ENCODE measurements at regions not wholly inside any gene's neighbourhood (a gene's known extent, or its start where the extent isn't known, plus 50 kb on each side); places are given as distances from the start of the nearest gene placed in this dataset.

DNA sequence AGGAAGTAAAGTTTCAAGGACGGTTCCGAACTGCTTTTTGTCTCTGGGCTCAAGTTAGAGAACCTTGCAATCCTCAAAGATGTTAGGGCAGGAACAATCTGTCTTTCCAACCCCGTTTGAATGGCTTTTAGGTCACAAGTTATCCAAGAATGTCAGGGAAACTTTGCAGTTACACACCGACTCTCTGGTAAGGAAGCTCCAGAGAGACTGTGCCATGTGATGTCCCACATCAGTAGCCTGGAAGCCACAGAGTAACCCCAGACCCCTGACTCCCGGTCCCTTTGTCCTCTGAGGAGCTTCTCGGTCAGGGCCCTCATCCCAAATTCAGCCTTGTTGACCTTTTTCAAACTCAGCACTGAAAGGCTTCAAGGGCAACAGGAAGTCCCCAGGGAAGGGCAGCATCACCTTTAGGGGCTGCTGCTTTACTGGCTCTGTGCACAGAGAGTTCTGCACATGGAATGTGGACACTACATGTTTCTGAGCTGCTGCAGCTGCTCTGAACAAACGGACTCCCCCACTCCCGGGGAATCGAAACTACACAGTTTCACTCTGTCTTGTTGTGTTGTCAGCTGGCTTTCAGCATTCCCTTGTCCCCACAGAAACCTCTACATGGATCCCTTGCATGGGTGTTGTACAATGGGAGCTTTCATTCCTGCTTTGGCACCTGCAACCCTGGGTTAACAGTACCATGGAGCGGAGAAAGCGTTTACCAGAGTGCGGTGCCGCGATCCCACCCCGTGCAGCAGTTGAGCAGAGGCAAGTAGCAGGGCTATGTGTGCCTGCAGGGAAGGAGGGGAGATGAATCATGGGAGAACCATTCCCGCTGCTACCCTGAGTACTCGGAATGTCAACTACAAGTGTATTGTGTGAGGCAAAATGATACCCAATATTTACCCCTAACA lies 408.2 kb upstream of the THBS1 start (continued):
- TF ChIP-seq, protein P1, sequence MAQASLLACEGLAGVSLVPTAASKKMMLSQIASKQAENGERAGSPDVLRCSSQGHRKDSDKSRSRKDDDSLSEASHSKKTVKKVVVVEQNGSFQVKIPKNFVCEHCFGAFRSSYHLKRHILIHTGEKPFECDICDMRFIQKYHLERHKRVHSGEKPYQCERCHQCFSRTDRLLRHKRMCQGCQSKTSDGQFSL (CRISPR knock-in tag; IDR thresholded peaks at IDR 0.05) = peak; percentile 72; the same call in 1 of the 2 replicates
- TF ChIP-seq SNRNP70 (IDR thresholded peaks at IDR 0.05; ENCODE audit: low read depth, low read length) = no peak
- TF ChIP-seq, protein P2, sequence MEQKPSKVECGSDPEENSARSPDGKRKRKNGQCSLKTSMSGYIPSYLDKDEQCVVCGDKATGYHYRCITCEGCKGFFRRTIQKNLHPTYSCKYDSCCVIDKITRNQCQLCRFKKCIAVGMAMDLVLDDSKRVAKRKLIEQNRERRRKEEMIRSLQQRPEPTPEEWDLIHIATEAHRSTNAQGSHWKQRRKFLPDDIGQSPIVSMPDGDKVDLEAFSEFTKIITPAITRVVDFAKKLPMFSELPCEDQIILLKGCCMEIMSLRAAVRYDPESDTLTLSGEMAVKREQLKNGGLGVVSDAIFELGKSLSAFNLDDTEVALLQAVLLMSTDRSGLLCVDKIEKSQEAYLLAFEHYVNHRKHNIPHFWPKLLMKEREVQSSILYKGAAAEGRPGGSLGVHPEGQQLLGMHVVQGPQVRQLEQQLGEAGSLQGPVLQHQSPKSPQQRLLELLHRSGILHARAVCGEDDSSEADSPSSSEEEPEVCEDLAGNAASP (CRISPR knock-in tag; IDR thresholded peaks at IDR 0.05; ENCODE audit: borderline replicate concordance) = no peak; the same call in 1 of the 2 replicates
- TF ChIP-seq ZSCAN9 (CRISPR knock-in tag; IDR thresholded peaks at IDR 0.05; ENCODE audit: borderline replicate concordance) = no peak
- no peak; the same call in 1 of the 2 replicates for TF ChIP-seq BRD4 (CRISPR knock-in tag; IDR thresholded peaks at IDR 0.05)
- TF ChIP-seq RFXANK (CRISPR knock-in tag; IDR thresholded peaks at IDR 0.05) = no peak
- no peak for TF ChIP-seq ZNF780A (CRISPR knock-in tag; IDR thresholded peaks at IDR 0.05)
- TF ChIP-seq, protein P3, sequence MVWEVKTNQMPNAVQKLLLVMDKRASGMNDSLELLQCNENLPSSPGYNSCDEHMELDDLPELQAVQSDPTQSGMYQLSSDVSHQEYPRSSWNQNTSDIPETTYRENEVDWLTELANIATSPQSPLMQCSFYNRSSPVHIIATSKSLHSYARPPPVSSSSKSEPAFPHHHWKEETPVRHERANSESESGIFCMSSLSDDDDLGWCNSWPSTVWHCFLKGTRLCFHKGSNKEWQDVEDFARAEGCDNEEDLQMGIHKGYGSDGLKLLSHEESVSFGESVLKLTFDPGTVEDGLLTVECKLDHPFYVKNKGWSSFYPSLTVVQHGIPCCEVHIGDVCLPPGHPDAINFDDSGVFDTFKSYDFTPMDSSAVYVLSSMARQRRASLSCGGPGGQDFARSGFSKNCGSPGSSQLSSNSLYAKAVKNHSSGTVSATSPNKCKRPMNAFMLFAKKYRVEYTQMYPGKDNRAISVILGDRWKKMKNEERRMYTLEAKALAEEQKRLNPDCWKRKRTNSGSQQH (CRISPR knock-in tag; IDR thresholded peaks at IDR 0.05; ENCODE audit: low read depth) = no peak
- no peak for TF ChIP-seq ZNF598 (CRISPR knock-in tag; IDR thresholded peaks at IDR 0.05; ENCODE audit: borderline replicate concordance)
- TF ChIP-seq SOX13 (IDR thresholded peaks at IDR 0.05) = no peak
- TF ChIP-seq SOX13 (CRISPR knock-in tag; conservative IDR thresholded peaks at IDR 0.05 in 1 of 2, IDR thresholded peaks at IDR 0.05 in 1 of 2) = no peak; a peak in 1 of 4 replicates
- TF ChIP-seq, protein P4, sequence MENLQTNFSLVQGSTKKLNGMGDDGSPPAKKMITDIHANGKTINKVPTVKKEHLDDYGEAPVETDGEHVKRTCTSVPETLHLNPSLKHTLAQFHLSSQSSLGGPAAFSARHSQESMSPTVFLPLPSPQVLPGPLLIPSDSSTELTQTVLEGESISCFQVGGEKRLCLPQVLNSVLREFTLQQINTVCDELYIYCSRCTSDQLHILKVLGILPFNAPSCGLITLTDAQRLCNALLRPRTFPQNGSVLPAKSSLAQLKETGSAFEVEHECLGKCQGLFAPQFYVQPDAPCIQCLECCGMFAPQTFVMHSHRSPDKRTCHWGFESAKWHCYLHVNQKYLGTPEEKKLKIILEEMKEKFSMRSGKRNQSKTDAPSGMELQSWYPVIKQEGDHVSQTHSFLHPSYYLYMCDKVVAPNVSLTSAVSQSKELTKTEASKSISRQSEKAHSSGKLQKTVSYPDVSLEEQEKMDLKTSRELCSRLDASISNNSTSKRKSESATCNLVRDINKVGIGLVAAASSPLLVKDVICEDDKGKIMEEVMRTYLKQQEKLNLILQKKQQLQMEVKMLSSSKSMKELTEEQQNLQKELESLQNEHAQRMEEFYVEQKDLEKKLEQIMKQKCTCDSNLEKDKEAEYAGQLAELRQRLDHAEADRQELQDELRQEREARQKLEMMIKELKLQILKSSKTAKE (CRISPR knock-in tag; IDR thresholded peaks at IDR 0.05; ENCODE audit: borderline replicate concordance) = no peak
- TF ChIP-seq HDAC1 (CRISPR knock-in tag; IDR thresholded peaks at IDR 0.05) = peak; percentile 5; the same call in 1 of the 2 replicates
- TF ChIP-seq, protein P5, sequence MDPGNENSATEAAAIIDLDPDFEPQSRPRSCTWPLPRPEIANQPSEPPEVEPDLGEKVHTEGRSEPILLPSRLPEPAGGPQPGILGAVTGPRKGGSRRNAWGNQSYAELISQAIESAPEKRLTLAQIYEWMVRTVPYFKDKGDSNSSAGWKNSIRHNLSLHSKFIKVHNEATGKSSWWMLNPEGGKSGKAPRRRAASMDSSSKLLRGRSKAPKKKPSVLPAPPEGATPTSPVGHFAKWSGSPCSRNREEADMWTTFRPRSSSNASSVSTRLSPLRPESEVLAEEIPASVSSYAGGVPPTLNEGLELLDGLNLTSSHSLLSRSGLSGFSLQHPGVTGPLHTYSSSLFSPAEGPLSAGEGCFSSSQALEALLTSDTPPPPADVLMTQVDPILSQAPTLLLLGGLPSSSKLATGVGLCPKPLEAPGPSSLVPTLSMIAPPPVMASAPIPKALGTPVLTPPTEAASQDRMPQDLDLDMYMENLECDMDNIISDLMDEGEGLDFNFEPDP (CRISPR knock-in tag; conservative IDR thresholded peaks at IDR 0.05) = no peak
- TF ChIP-seq HDAC2 (CRISPR knock-in tag; IDR thresholded peaks at IDR 0.05) = peak; percentile 19; the same call in 1 of the 2 replicates
- no peak for TF ChIP-seq TOPORS (CRISPR knock-in tag; IDR thresholded peaks at IDR 0.05)
- TF ChIP-seq ASH2L (IDR thresholded peaks at IDR 0.05; ENCODE audit: insufficient read length, low read depth, low read length) = peak; percentile 58
- TF ChIP-seq, protein P6, sequence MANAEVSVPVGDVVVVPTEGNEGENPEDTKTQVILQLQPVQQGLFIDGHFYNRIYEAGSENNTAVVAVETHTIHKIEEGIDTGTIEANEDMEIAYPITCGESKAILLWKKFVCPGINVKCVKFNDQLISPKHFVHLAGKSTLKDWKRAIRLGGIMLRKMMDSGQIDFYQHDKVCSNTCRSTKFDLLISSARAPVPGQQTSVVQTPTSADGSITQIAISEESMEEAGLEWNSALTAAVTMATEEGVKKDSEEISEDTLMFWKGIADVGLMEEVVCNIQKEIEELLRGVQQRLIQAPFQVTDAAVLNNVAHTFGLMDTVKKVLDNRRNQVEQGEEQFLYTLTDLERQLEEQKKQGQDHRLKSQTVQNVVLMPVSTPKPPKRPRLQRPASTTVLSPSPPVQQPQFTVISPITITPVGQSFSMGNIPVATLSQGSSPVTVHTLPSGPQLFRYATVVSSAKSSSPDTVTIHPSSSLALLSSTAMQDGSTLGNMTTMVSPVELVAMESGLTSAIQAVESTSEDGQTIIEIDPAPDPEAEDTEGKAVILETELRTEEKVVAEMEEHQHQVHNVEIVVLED (CRISPR knock-in tag; IDR thresholded peaks at IDR 0.05; ENCODE audit: borderline replicate concordance) = no peak
- no peak for TF ChIP-seq ZNF672 (CRISPR knock-in tag; IDR thresholded peaks at IDR 0.05)
- no peak for TF ChIP-seq MTA1 (CRISPR knock-in tag; IDR thresholded peaks at IDR 0.05; ENCODE audit: borderline replicate concordance)
- TF ChIP-seq ATAD3A (CRISPR knock-in tag; IDR thresholded peaks at IDR 0.05) = no peak
